ENCODE measurements at regions not wholly inside any gene's neighbourhood (a gene's known extent, or its start where the extent isn't known, plus 50 kb on each side); places are given as distances from the start of the nearest gene placed in this dataset.

- TF ChIP-seq POLR2A (IDR thresholded peaks at IDR 0.05): no peak
- no peak for TF ChIP-seq CTCF (IDR thresholded peaks at IDR 0.05)
Measured at GRCh38 chr3:96214941-96215340, 599.5 kb upstream of the EPHA6 start.
